ENCODE measurements at regions not wholly inside any gene's neighbourhood (a gene's known extent, or its start where the extent isn't known, plus 50 kb on each side); places are given as distances from the start of the nearest gene placed in this dataset.

DNA sequence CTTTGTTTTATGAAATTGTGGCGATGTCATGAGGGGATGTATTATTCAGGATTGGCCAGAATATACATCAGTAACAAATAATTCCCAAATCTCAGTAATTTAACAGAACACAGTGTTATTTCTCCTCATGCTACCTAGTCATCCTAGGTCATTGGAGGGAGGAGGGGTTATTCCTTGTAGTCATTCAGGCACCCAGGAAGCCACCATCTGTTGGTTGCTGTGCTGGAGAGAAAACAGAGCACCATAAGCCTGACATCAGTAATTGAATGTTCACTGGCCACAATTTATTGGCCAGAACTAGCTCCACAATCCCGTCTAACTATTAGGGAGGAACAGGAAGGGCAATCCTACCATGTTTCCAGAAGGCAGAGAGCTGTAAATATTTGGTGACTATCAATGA is 303.5 kb upstream of the CELF4 start:
- TF ChIP-seq SP1 (IDR thresholded peaks at IDR 0.05): no peak
- no peak for TF ChIP-seq SUZ12 (IDR thresholded peaks at IDR 0.05)
- no peak for TF ChIP-seq BHLHE40 (IDR thresholded peaks at IDR 0.05; ENCODE audit: borderline replicate concordance)
- TF ChIP-seq, protein P1, sequence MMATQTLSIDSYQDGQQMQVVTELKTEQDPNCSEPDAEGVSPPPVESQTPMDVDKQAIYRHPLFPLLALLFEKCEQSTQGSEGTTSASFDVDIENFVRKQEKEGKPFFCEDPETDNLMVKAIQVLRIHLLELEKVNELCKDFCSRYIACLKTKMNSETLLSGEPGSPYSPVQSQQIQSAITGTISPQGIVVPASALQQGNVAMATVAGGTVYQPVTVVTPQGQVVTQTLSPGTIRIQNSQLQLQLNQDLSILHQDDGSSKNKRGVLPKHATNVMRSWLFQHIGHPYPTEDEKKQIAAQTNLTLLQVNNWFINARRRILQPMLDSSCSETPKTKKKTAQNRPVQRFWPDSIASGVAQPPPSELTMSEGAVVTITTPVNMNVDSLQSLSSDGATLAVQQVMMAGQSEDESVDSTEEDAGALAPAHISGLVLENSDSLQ (IDR thresholded peaks at IDR 0.05): no peak
- TF ChIP-seq ARNT (IDR thresholded peaks at IDR 0.05): no peak
- TF ChIP-seq FOXM1 (IDR thresholded peaks at IDR 0.05; ENCODE audit: borderline replicate concordance): no peak
- no peak for TF ChIP-seq FOXK2 (IDR thresholded peaks at IDR 0.05)
- TF ChIP-seq ZNF384 (IDR thresholded peaks at IDR 0.05): no peak

All from HEK293T (cell line).